ENCODE measurements at regions not wholly inside any gene's neighbourhood (a gene's known extent, or its start where the extent isn't known, plus 50 kb on each side); places are given as distances from the start of the nearest gene placed in this dataset.

GRCh38 chr11:95451261-95451660 lies 220.3 kb upstream of the SESN3 start:
- no peak for DNase-seq (ENCODE audit: low read depth in 4 of 4, low spot score in 2 of 4)

GRCh38 chr11:95450547-95451123 lies 219.6 kb upstream of the SESN3 start:
- DNase-seq (ENCODE audit: low read depth in 4 of 4, low spot score in 2 of 4) = no peak

GRCh38 chr11:95445746-95446333 lies 214.8 kb upstream of the SESN3 start:
- DNase-seq (ENCODE audit: low read depth in 4 of 4, low spot score in 2 of 4) = no peak

- DNase-seq (ENCODE audit: low read depth in 4 of 4, low spot score in 2 of 4) = no peak
These were observed 213.6 kb upstream of the SESN3 start for GRCh38 chr11:95444309-95445241.

DNA sequence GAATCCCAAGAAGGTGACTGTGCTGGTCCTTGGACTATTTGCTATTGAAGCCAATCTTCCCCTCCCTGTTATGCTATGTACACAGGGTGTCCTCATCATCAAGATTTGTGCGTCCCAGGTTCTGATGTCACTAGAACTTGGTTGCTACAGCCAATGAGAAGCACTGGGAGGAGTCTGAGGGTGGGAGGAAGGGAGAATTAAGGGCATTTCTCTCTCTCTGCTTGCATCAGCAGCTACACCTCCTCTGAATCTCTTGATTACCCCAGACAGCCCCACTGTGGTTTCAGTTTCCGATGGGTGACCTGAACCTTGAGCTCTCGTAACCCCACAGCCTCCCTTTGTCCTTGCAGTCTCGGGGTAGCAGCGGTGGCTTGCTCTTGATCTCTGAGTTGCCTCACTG lies 212.4 kb upstream of the SESN3 start:
- no peak for DNase-seq (ENCODE audit: low read depth in 4 of 4, low spot score in 2 of 4)

GRCh38 chr11:95442531-95443050 lies 211.6 kb upstream of the SESN3 start:
- no peak for DNase-seq (ENCODE audit: low read depth in 4 of 4, low spot score in 2 of 4)

GRCh38 chr11:95435628-95436353 lies 204.8 kb upstream of the SESN3 start:
- DNase-seq (ENCODE audit: low read depth in 4 of 4, low spot score in 2 of 4) = peak in 2 of 4 donors; percentile 34 to 36

- DNase-seq (ENCODE audit: low read depth in 4 of 4, low spot score in 2 of 4) = no peak
These were observed 204.2 kb upstream of the SESN3 start for GRCh38 chr11:95435192-95435591.

GRCh38 chr11:95434489-95435057 lies 203.6 kb upstream of the SESN3 start:
- no peak for DNase-seq (ENCODE audit: low read depth in 4 of 4, low spot score in 2 of 4)

- DNase-seq (ENCODE audit: low read depth in 4 of 4, low spot score in 2 of 4) = no peak
These were observed 203.0 kb upstream of the SESN3 start for GRCh38 chr11:95434009-95434408.

- no peak for DNase-seq (ENCODE audit: low read depth in 4 of 4, low spot score in 2 of 4)
These were observed 201.9 kb upstream of the SESN3 start for GRCh38 chr11:95432714-95433503.

GRCh38 chr11:95429376-95429907 lies 198.4 kb upstream of the SESN3 start:
- no peak for DNase-seq (ENCODE audit: low read depth in 4 of 4, low spot score in 2 of 4)

GRCh38 chr11:95426823-95427462 lies 195.9 kb upstream of the SESN3 start:
- no peak for DNase-seq (ENCODE audit: low read depth in 4 of 4, low spot score in 2 of 4)

DNA sequence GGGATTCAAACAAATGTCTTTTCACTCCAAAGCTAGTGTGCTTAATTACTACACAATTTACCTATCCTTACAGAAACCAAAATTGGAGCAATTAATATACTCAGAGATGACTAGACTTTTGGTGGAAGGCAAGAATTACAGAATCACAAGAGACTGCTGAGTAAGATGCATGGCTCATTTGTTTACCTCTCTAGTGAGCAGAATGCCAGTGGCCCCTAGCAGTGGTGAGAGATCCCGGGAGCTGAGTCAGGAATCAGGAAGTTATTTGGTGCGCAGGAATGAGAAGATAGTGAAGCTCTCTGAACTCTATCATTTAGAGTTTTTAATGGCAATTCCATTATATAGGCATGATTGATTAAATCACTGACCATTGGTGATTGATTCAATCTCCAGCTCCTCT lies 188.9 kb upstream of the SESN3 start:
- DNase-seq (ENCODE audit: low read depth in 4 of 4, low spot score in 2 of 4) = no peak

DNA sequence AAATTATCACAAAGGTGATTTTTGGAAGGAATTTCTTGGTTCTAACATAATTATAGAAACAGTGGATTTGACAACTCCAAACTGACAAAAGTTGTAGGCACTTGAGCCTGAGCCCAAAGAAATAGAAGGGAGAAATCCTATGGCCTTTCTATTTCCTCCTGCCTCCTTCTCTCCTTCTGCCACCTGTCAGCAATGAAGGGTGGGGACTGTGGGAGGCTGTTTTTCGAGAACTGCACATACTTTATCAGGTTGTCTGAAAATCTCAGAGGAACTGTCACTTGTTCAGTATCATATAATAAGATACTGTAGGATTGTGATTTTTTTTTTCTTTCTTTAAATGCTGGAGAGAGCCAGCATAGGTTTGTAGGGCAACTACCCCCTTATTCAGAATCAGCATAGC lies 187.9 kb upstream of the SESN3 start:
- no peak for DNase-seq (ENCODE audit: low read depth in 4 of 4, low spot score in 2 of 4)

DNA sequence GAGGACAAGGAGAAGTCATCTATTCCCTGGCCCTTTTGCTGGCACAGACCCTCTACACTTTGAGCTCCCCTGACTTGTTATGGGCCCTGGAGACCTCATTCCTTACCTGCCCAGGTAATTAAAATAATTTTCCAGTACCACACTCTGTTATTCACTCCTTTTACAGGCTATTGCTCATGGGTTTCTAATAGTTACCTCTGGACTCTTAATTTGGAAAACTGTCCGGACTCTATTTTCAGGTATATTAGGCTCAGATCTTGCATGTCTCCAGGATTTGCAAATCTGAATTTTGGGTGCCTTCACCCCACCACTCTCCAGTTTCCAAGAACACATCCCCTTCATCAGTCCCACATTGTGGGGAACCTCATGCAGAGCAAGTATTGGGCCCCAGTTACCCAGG lies 186.8 kb upstream of the SESN3 start:
- DNase-seq (ENCODE audit: low read depth in 4 of 4, low spot score in 2 of 4) = no peak

- DNase-seq (ENCODE audit: low read depth in 4 of 4, low spot score in 2 of 4) = no peak
These were observed 184.9 kb upstream of the SESN3 start for GRCh38 chr11:95415837-95416304.

DNA sequence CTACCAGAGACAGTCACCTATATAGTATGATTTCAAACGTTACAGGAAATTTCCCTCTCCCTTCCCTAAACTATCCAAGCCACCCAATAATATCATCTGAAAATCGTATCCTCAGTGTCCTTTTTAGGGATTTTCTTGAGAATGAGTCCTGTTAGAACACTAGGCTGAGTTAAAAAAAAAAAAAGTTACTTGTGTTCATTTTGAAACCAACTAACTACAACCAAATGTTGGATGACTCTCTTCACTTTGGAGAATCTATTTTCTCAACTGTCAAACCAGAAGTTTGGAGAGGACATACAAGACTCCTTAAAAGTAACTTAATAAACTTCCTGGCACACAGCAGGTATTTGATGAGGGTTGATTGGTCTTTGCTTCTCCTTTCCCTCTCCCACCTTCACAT lies 183.2 kb upstream of the SESN3 start:
- no peak for DNase-seq (ENCODE audit: low read depth in 4 of 4, low spot score in 2 of 4)

DNA sequence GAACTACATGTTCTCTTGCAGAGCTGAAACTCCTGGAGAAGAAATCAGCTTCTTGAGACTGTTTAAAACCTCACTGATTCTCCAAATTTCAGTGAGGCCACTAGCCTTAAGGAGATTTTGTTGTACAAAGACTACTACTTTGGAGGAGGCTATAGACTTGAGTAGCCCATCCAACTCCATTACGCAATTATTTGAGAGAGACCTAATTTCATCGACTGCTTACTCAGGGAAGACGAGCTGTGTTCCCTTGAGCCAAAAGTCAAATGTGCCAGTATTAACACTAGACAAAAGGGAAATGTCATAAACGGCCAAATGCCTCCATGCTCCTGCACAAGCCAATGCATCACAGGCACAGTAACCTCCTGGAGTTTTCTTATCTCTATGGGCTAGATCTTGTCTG lies 182.8 kb upstream of the SESN3 start:
- no peak for DNase-seq (ENCODE audit: low read depth in 4 of 4, low spot score in 2 of 4)

Data from left renal cortex interstitium (tissue), 4 donors.